ELR (cell line): ENCODE measurements at regions not wholly inside any gene's neighbourhood (a gene's known extent, or its start where the extent isn't known, plus 50 kb on each side); places are given as distances from the start of the nearest gene placed in this dataset.

Experiments used
- DNase-seq: peaks from one replicate; pipeline ENCODE4 v3.0.0-alpha.2; 2015; ENCODE audit warnings: low read depth

- peak; percentile 95 for DNase-seq
These were observed 171.6 kb upstream of the PIEZO2 start for GRCh38 chr18:11320986-11321385.

- DNase-seq, result peak; percentile 41
These were observed 167.2 kb upstream of the PIEZO2 start for GRCh38 chr18:11316546-11316945.

- DNase-seq, result peak; percentile 76
These were observed 161.2 kb upstream of the PIEZO2 start for GRCh38 chr18:11310476-11311086.

GRCh38 chr18:11309172-11309571 is 159.8 kb upstream of the PIEZO2 start:
- peak; percentile 30 for DNase-seq

- peak; percentile 46 for DNase-seq
These were observed 159.1 kb upstream of the PIEZO2 start for GRCh38 chr18:11308499-11308898.

- no peak for DNase-seq
These were observed 158.3 kb upstream of the PIEZO2 start for GRCh38 chr18:11307716-11308115.

- DNase-seq, result no peak
These were observed 156.1 kb upstream of the PIEZO2 start for GRCh38 chr18:11305507-11305906.

- DNase-seq, result no peak
These were observed 155.6 kb upstream of the PIEZO2 start for GRCh38 chr18:11304928-11305327.

- no peak for DNase-seq
These were observed 147.6 kb upstream of the PIEZO2 start for GRCh38 chr18:11296946-11297345.

- no peak for DNase-seq
These were observed 144.4 kb upstream of the PIEZO2 start for GRCh38 chr18:11293794-11294193.

- DNase-seq, result no peak
These were observed 141.4 kb upstream of the PIEZO2 start for GRCh38 chr18:11290786-11291185.

- no peak for DNase-seq
These were observed 139.9 kb upstream of the PIEZO2 start for GRCh38 chr18:11289248-11289647.

- DNase-seq, result no peak
These were observed 139.0 kb upstream of the PIEZO2 start for GRCh38 chr18:11288401-11288800.

- DNase-seq, result no peak
These were observed 137.1 kb upstream of the PIEZO2 start for GRCh38 chr18:11286431-11286830.

- DNase-seq, result no peak
These were observed 135.4 kb upstream of the PIEZO2 start for GRCh38 chr18:11284811-11285210.

GRCh38 chr18:11284349-11284748 is 135.0 kb upstream of the PIEZO2 start:
- DNase-seq, result no peak

- DNase-seq, result no peak
These were observed 134.3 kb upstream of the PIEZO2 start for GRCh38 chr18:11283479-11284161.

GRCh38 chr18:11279461-11279860 is 130.1 kb upstream of the PIEZO2 start:
- DNase-seq, result no peak

- no peak for DNase-seq
These were observed 127.3 kb upstream of the PIEZO2 start for GRCh38 chr18:11276678-11277077.

- no peak for DNase-seq
These were observed 124.9 kb upstream of the PIEZO2 start for GRCh38 chr18:11274144-11274794.

GRCh38 chr18:11272516-11272915 is 123.1 kb upstream of the PIEZO2 start:
- DNase-seq, result no peak

GRCh38 chr18:11271954-11272353 is 122.6 kb upstream of the PIEZO2 start:
- DNase-seq, result no peak

GRCh38 chr18:11269257-11269656 is 119.9 kb upstream of the PIEZO2 start:
- no peak for DNase-seq
